Colonic mucosa (tissue), 4 donors: ENCODE measurements at regions not wholly inside any gene's neighbourhood (a gene's known extent, or its start where the extent isn't known, plus 50 kb on each side); places are given as distances from the start of the nearest gene placed in this dataset.

ENCODE experiments used
- DNase-seq: peaks from one replicate; pipeline ENCODE4 v3.0.0-alpha.2; 2020
- H3K27ac ChIP-seq: fragments of 200-600 bp; one replicate; pipeline ENCODE4 v1.8.0; 2021
- H3K27me3 ChIP-seq: fragments of 200-600 bp; one replicate; pipeline ENCODE4 v1.8.0; 2021
- H3K36me3 ChIP-seq: fragments of 200-600 bp; one replicate; pipeline ENCODE4 v1.8.0; 2021
- H3K4me1 ChIP-seq: fragments of 200-600 bp; one replicate; pipeline ENCODE4 v1.8.0; 2021; ENCODE audit warnings: mild to moderate bottlenecking
- H3K4me3 ChIP-seq: fragments of 200-600 bp; one replicate; pipeline ENCODE4 v1.8.0; 2021
- H3K9ac ChIP-seq, 2 donors: one replicate each; pipeline ENCODE4 v1.7.0; 2013; ENCODE audit warnings: control low read depth in 2 of 2, low read depth in 2 of 2, low read length in 2 of 2
- H3K9me3 ChIP-seq: fragments of 200-600 bp; one replicate; pipeline ENCODE4 v1.8.0; 2021
- intact Hi-C: fragments of 100-400 bp; cut with DNase I; formaldehyde crosslinking; loops from one replicate; pipeline ENCODE4 v1.14.1; 2022
- TF ChIP-seq, protein P1 (sequence below): fragments of 200-600 bp; IDR thresholded peaks from one replicate; pipeline ENCODE4 v1.8.0; 2022; ENCODE audit warnings: antibody characterized with exemption, mild to moderate bottlenecking
- donor health status: healthy.
- donor health status: DM: no; HTN: no; CAD: no.
- donor health status: DM: no; HTN: no; CAD: no.

- Histone ChIP-seq H3K27ac (no peak overlapping the region), H3K36me3 (no peaks in the 10 kb centered on the region), H3K27me3 (no peaks in the 10 kb centered on the region), H3K4me1 (no peaks in the 10 kb centered on the region), H3K9ac (no peak overlapping the region), H3K4me3 (no peak overlapping the region), H3K9me3 (no peaks in the 10 kb centered on the region)
- intact Hi-C loops: no loop called here
- TF ChIP-seq, protein P1, sequence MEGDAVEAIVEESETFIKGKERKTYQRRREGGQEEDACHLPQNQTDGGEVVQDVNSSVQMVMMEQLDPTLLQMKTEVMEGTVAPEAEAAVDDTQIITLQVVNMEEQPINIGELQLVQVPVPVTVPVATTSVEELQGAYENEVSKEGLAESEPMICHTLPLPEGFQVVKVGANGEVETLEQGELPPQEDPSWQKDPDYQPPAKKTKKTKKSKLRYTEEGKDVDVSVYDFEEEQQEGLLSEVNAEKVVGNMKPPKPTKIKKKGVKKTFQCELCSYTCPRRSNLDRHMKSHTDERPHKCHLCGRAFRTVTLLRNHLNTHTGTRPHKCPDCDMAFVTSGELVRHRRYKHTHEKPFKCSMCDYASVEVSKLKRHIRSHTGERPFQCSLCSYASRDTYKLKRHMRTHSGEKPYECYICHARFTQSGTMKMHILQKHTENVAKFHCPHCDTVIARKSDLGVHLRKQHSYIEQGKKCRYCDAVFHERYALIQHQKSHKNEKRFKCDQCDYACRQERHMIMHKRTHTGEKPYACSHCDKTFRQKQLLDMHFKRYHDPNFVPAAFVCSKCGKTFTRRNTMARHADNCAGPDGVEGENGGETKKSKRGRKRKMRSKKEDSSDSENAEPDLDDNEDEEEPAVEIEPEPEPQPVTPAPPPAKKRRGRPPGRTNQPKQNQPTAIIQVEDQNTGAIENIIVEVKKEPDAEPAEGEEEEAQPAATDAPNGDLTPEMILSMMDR: no peak
- no peak for DNase-seq
These were observed 153.5 kb upstream of the KCNG1 start for GRCh38 chr20:51176446-51176845.

DNA sequence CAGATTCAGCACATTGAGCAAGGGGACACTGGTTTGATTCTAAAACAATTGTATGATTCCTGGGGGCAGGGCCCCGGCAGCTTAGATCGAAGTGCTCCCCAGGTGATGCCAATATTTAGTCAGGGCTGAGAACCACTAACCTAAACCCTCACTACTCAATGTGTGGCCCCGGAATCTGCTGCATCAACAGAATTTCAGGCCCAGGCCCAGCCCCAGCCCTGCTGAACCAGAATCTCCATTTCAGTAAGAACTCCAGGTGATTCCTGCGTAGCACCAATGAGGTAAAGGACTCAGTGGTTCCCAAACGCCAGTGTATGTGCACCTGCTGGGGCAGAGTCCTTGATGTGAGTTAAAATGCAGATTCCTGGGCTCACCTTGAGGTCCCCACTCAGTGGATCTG lies 152.8 kb upstream of the KCNG1 start:
- Histone ChIP-seq H3K4me3 (no peak overlapping the region), H3K27ac (no peak overlapping the region), H3K4me1 (no peaks in the 10 kb centered on the region), H3K9me3 (no peaks in the 10 kb centered on the region), H3K9ac (no peak overlapping the region), H3K36me3 (no peaks in the 10 kb centered on the region), H3K27me3 (no peaks in the 10 kb centered on the region)
- intact Hi-C loops: no loop called here
- TF ChIP-seq, protein P1: no peak
- no peak for DNase-seq

- intact Hi-C loops: no loop called here
- TF ChIP-seq, protein P1: no peak
- Histone ChIP-seq H3K27ac (no peak overlapping the region), H3K9ac (no peak overlapping the region), H3K4me3 (no peak overlapping the region), H3K36me3 (no peaks in the 10 kb centered on the region), H3K9me3 (no peaks in the 10 kb centered on the region), H3K4me1 (no peaks in the 10 kb centered on the region), H3K27me3 (no peaks in the 10 kb centered on the region)
- no peak for DNase-seq
These were observed 152.2 kb upstream of the KCNG1 start for GRCh38 chr20:51175156-51175555.

GRCh38 chr20:51174536-51174935 lies 151.6 kb upstream of the KCNG1 start:
- TF ChIP-seq, protein P1: no peak
- intact Hi-C loops: no loop called here
- DNase-seq: no peak
- Histone ChIP-seq H3K27ac (no peak overlapping the region), H3K36me3 (no peaks in the 10 kb centered on the region), H3K27me3 (no peaks in the 10 kb centered on the region), H3K4me3 (no peak overlapping the region), H3K4me1 (no peaks in the 10 kb centered on the region), H3K9me3 (no peaks in the 10 kb centered on the region), H3K9ac (no peak overlapping the region)

GRCh38 chr20:51172558-51173428 lies 149.9 kb upstream of the KCNG1 start:
- TF ChIP-seq, protein P1: no peak
- H3K9me3 ChIP-seq: no peaks in the 10 kb centered on the region
- no peak overlapping the region for H3K4me3 ChIP-seq
- intact Hi-C loops: no loop called here
- no peaks in the 10 kb centered on the region for H3K4me1 ChIP-seq
- no peaks in the 10 kb centered on the region for H3K36me3 ChIP-seq
- H3K27me3 ChIP-seq: no peaks in the 10 kb centered on the region
- H3K27ac ChIP-seq: no peak overlapping the region
- no peak for DNase-seq
- H3K9ac ChIP-seq: no peak overlapping the region
